HCT116 (cell line): ENCODE measurements at regions not wholly inside any gene's neighbourhood (a gene's known extent, or its start where the extent isn't known, plus 50 kb on each side); places are given as distances from the start of the nearest gene placed in this dataset.

Experiments used
- ATAC-seq: fragments of 200-7000 bp; cut with Tn5 transposase; 2 replicates; pipeline ENCODE4 v1.9.1; 2020; ENCODE audit warnings: mild to moderate bottlenecking, moderate library complexity
- BruUV-seq: library from RNA; stranded (reverse); fragments of 400-500 nt; replicated peaks from 2 replicates; lab custom pipeline; 2021; lab: Mats Ljungman, UMichigan
- CTCF ChIA-PET: fragments of 300-600 bp; sonication (Branson Sonifier 250); formaldehyde crosslinking; loops from one replicate; lab custom pipeline; 2021; ENCODE audit warnings: antibody characterized with exemption; lab: Charles Lee
- POLR2A ChIA-PET: fragments of 300-600, 350-600 bp; sonication (Branson Sonifier 250); formaldehyde crosslinking; loops from one replicate; lab custom pipeline; 2021; ENCODE audit warnings: antibody characterized with exemption; lab: Charles Lee
- RAD21 ChIA-PET, 2 experiments: fragments of 300-600 bp; sonication (Branson Sonifier 250); formaldehyde crosslinking; loops; one replicate each; lab custom pipeline; 2023; ENCODE audit warnings: low total read pairs in 2 of 2; ENCODE audit not compliant: uncharacterized antibody in 2 of 2, unreplicated experiment in 2 of 2, low non-redundant PET in 1 of 2; lab: Charles Lee
- DNase-seq: peaks from one replicate; pipeline ENCODE4 v3.0.0-alpha.2; 2010; ENCODE audit warnings: low read depth, low spot score
- H2AFZ ChIP-seq: fragments of 200-600 bp; shearing (Covaris generic), sonication (generic); 2 replicates; pipeline ENCODE4 v1.6.1; 2017; ENCODE audit warnings: low read depth, mixed run types, mixed read lengths, antibody characterized with exemption, low read length; ENCODE audit not compliant: poor library complexity, severe bottlenecking
- H3K27ac ChIP-seq: 2 replicates; pipeline ENCODE4 v1.5.1; 2012; ENCODE audit warnings: low read depth, low read length
- H3K27me3 ChIP-seq: fragments of 200-600 bp; sonication (generic); 2 replicates; pipeline ENCODE4 v1.6.1; 2016; ENCODE audit warnings: mixed run types, low read length, mixed read lengths; ENCODE audit not compliant: insufficient read depth
- H3K36me3 ChIP-seq, 2 experiments: fragments of 200-500 bp in 1 of 2; fragments of 200-600 bp in 1 of 2; sonication (Bioruptor generic) in 1 of 2; sonication (generic) in 1 of 2; 2 replicates each; pipeline versions ENCODE4 v1.5.1 to v1.6.1; 2014 to 2016; ENCODE audit warnings: low read length in 2 of 2, inconsistent platforms in 1 of 2, mixed read lengths in 1 of 2, mixed run types in 1 of 2; ENCODE audit not compliant: insufficient read depth in 2 of 2, control insufficient read depth in 1 of 2
- H3K4me1 ChIP-seq, 2 experiments: fragments of 200-600 bp in 1 of 2; sonication (generic) in 1 of 2; 2 replicates each; pipeline versions ENCODE4 v1.5.1 to v1.6.1; 2012 to 2017; ENCODE audit warnings: low read length in 2 of 2, inconsistent platforms in 1 of 2, mild to moderate bottlenecking in 1 of 2, mixed read lengths in 1 of 2, mixed run types in 1 of 2, moderate library complexity in 1 of 2; ENCODE audit not compliant: insufficient read depth in 2 of 2, control insufficient read depth in 1 of 2
- H3K4me2 ChIP-seq: fragments of 200-600 bp; sonication (generic); 2 replicates; pipeline ENCODE4 v1.6.1; 2017; ENCODE audit warnings: mixed run types, low read length, mixed read lengths
- H3K4me3 ChIP-seq, 2 experiments: fragments of 200-600 bp in 1 of 2; sonication (generic) in 1 of 2; replicated peaks in 1 of 2; 2 replicates each; pipeline ENCODE4 v1.5.1; 2011 to 2016; ENCODE audit warnings: low read length in 2 of 2, control low read depth in 1 of 2, low read depth in 1 of 2, mild to moderate bottlenecking in 1 of 2, mixed read lengths in 1 of 2, mixed run types in 1 of 2
- H3K79me2 ChIP-seq: fragments of 200-600 bp; sonication (generic); 2 replicates; pipeline ENCODE4 v1.6.1; 2017; ENCODE audit warnings: mild to moderate bottlenecking, mixed run types, low read length, moderate library complexity, mixed read lengths; ENCODE audit not compliant: insufficient read depth
- H3K9ac ChIP-seq: fragments of 200-600 bp; sonication (generic); 2 replicates; pipeline ENCODE4 v1.6.1; 2016; ENCODE audit warnings: low read length, mixed read lengths
- H3K9me2 ChIP-seq: fragments of 200-600 bp; sonication (generic), shearing (Covaris generic); 2 replicates; pipeline ENCODE4 v1.6.1; 2017; ENCODE audit warnings: mixed run types, mild to moderate bottlenecking, moderate library complexity; ENCODE audit not compliant: insufficient read depth
- H3K9me3 ChIP-seq, 2 experiments: fragments of 200-500 bp in 1 of 2; fragments of 200-600 bp in 1 of 2; sonication (Bioruptor generic) in 1 of 2; sonication (generic) in 1 of 2; 2 replicates each; pipeline ENCODE4 v1.6.1; 2014 to 2017; ENCODE audit warnings: low read length in 2 of 2, mixed read lengths in 2 of 2, inconsistent platforms in 1 of 2, low read depth in 1 of 2, mild to moderate bottlenecking in 1 of 2, mixed run types in 1 of 2, moderate library complexity in 1 of 2; ENCODE audit not compliant: control insufficient read depth in 1 of 2, insufficient read depth in 1 of 2
- H4K20me1 ChIP-seq: fragments of 200-600 bp; sonication (generic), shearing (Covaris generic); 2 replicates; pipeline ENCODE4 v1.6.1; 2017; ENCODE audit warnings: mixed run types, mild to moderate bottlenecking, moderate library complexity; ENCODE audit not compliant: insufficient read depth
- CBX3 ChIP-seq: IDR thresholded peaks from 2 replicates; pipeline ENCODE4 v1.6.1; 2012; ENCODE audit warnings: low read depth
- CEBPB ChIP-seq: IDR thresholded peaks from 2 replicates; pipeline ENCODE4 v1.6.1; 2012; ENCODE audit warnings: low read depth
- EZH2 ChIP-seq: fragments of 200-600 bp; sonication (generic); IDR thresholded peaks from 2 replicates; pipeline ENCODE4 v1.6.1; 2017; ENCODE audit warnings: antibody characterized with exemption, mixed run types
- EZH2phosphoT487 ChIP-seq: fragments of 200-600 bp; IDR thresholded peaks from 2 replicates; pipeline ENCODE4 v1.6.1; 2018; ENCODE audit warnings: antibody characterized with exemption, borderline replicate concordance
- POLR2A ChIP-seq: IDR thresholded peaks from 2 replicates; pipeline ENCODE4 v1.7.0; 2011; ENCODE audit warnings: borderline replicate concordance; ENCODE audit not compliant: insufficient read depth, insufficient read length; ENCODE audit errors: extremely low read depth
- POLR2AphosphoS5 ChIP-seq: IDR thresholded peaks from 2 replicates; pipeline ENCODE4 v1.6.1; 2011; ENCODE audit warnings: mild to moderate bottlenecking, low read depth, low read length, moderate library complexity
- RAD21 ChIP-seq: IDR thresholded peaks from 2 replicates; pipeline ENCODE4 v1.6.1; 2012; ENCODE audit warnings: low read depth, mild to moderate bottlenecking
- SIN3A ChIP-seq: IDR thresholded peaks from 2 replicates; pipeline ENCODE4 v1.6.1; 2012; ENCODE audit warnings: low read depth
- SRF ChIP-seq: IDR thresholded peaks from 2 replicates; pipeline ENCODE4 v1.6.1; 2012; ENCODE audit warnings: low read depth
- YY1 ChIP-seq: IDR thresholded peaks from 2 replicates; pipeline ENCODE4 v1.6.1; 2011; ENCODE audit warnings: low read length, low read depth, moderate library complexity, mild to moderate bottlenecking; ENCODE audit not compliant: insufficient replicate concordance; ENCODE audit errors: extremely low read depth
- ZFX ChIP-seq: fragments of 450-650 bp; IDR thresholded peaks from 2 replicates; pipeline ENCODE4 v1.6.1; 2017
- intact Hi-C: fragments of 100-400 bp; cut with micrococcal nuclease; formaldehyde crosslinking; loops from 2 replicates; pipeline ENCODE4 v1.10.0; 2022
- TF ChIP-seq, protein P1 (sequence below): IDR thresholded peaks from 2 replicates; pipeline ENCODE4 v1.6.1; 2012
- TF ChIP-seq, protein P2 (sequence below): IDR thresholded peaks from 2 replicates; pipeline ENCODE4 v1.6.1; 2012; ENCODE audit warnings: low read depth
- TF ChIP-seq, protein P3 (sequence below): IDR thresholded peaks from 2 replicates; pipeline ENCODE4 v1.6.1; 2011; ENCODE audit warnings: mild to moderate bottlenecking, low read length, moderate library complexity; ENCODE audit not compliant: insufficient replicate concordance; ENCODE audit errors: extremely low read depth
- TF ChIP-seq, protein P4 (sequence below), 3 experiments: fragments of 200-600 bp in 1 of 3; sonication (generic) in 1 of 3; IDR thresholded peaks in 2 of 3; conservative IDR thresholded peaks in 1 of 3; 2 replicates each; pipeline ENCODE4 v1.5.1; 2012 to 2017; ENCODE audit warnings: low read depth in 2 of 3, low read length in 2 of 3, antibody characterized with exemption in 1 of 3, borderline replicate concordance in 1 of 3, control low read depth in 1 of 3, mild to moderate bottlenecking in 1 of 3, mixed read lengths in 1 of 3, mixed run types in 1 of 3, moderate library complexity in 1 of 3; ENCODE audit not compliant: insufficient read depth in 1 of 3
- TF ChIP-seq, protein P5 (sequence below): IDR thresholded peaks from 2 replicates; pipeline ENCODE4 v1.6.1; 2012

DNA sequence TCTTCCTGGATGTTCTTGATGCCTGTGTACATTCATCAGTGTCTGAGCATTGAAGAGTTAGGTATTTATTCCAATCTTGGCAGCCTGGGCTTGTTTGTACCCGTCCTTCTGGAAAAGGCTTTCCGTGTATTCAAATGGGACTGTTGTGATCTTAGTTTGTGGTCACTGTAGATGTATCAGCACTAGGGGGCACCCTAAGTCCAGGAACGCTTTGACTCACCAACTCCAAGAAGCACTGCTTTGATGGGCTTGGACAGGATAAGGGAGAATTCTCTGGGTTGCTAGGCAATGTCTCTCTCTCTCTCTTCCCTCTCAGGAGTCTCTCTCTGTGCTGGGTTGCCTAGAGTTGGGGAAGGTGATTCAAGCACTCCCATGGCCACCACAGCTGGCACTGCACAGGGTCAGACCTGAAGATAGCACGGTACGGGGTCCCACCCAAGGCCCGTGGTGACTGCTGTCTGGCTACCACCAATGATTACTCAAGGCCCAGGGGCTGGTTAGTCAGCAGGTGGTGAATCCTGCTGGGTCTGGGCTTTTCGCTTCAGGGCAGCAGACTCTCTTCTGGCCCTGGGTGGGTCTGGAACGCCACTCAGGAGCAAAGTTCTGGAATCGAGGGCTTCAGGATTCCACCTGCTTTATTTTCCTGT is 211.1 kb upstream of the RGS6 start:
- intact Hi-C loops = loop anchor here (1.0 to 5.0 kb wide), 5 partner anchors 32 to 699 kb away; no protein-coding TSS in a partner anchor
- Histone ChIP-seq H3K36me3 (no peaks in the 10 kb centered on the region), H3K4me2 (no peak overlapping the region), H3K4me3 (no peak overlapping the region), H3K9me2 (no peaks in the 10 kb centered on the region), H3K79me2 (no peaks in the 10 kb centered on the region), H3K9ac (no peak overlapping the region), H4K20me1 (no peaks in the 10 kb centered on the region), H3K9me3 (no peaks in the 10 kb centered on the region), H3K27ac (no peak overlapping the region), H3K4me1 (no peaks in the 10 kb centered on the region), H3K27me3 (no peaks in the 10 kb centered on the region), H2AFZ (no peak overlapping the region)
- peak; percentile 94 for ATAC-seq
- BruUV-seq = no TSS peak
- ChIA-PET RAD21 (no interaction called here), POLR2A (no interaction called here), CTCF (interaction anchor here (0.6 to 2.4 kb wide), 5 partner anchors 9 to 699 kb away, joined by 3 to 9 read pairs (median 7); no protein-coding TSS in a partner anchor)
- TF ChIP-seq RAD21 = peak; percentile 81
- no peak for TF ChIP-seq CBX3
- no peak for TF ChIP-seq EZH2phosphoT487
- TF ChIP-seq POLR2A = no peak
- no peak for TF ChIP-seq SRF
- TF ChIP-seq, protein P1, sequence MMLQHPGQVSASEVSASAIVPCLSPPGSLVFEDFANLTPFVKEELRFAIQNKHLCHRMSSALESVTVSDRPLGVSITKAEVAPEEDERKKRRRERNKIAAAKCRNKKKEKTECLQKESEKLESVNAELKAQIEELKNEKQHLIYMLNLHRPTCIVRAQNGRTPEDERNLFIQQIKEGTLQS = no peak
- TF ChIP-seq, protein P2, sequence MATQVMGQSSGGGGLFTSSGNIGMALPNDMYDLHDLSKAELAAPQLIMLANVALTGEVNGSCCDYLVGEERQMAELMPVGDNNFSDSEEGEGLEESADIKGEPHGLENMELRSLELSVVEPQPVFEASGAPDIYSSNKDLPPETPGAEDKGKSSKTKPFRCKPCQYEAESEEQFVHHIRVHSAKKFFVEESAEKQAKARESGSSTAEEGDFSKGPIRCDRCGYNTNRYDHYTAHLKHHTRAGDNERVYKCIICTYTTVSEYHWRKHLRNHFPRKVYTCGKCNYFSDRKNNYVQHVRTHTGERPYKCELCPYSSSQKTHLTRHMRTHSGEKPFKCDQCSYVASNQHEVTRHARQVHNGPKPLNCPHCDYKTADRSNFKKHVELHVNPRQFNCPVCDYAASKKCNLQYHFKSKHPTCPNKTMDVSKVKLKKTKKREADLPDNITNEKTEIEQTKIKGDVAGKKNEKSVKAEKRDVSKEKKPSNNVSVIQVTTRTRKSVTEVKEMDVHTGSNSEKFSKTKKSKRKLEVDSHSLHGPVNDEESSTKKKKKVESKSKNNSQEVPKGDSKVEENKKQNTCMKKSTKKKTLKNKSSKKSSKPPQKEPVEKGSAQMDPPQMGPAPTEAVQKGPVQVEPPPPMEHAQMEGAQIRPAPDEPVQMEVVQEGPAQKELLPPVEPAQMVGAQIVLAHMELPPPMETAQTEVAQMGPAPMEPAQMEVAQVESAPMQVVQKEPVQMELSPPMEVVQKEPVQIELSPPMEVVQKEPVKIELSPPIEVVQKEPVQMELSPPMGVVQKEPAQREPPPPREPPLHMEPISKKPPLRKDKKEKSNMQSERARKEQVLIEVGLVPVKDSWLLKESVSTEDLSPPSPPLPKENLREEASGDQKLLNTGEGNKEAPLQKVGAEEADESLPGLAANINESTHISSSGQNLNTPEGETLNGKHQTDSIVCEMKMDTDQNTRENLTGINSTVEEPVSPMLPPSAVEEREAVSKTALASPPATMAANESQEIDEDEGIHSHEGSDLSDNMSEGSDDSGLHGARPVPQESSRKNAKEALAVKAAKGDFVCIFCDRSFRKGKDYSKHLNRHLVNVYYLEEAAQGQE = no peak
- no peak for TF ChIP-seq YY1
- no peak for TF ChIP-seq POLR2AphosphoS5
- TF ChIP-seq, protein P3, sequence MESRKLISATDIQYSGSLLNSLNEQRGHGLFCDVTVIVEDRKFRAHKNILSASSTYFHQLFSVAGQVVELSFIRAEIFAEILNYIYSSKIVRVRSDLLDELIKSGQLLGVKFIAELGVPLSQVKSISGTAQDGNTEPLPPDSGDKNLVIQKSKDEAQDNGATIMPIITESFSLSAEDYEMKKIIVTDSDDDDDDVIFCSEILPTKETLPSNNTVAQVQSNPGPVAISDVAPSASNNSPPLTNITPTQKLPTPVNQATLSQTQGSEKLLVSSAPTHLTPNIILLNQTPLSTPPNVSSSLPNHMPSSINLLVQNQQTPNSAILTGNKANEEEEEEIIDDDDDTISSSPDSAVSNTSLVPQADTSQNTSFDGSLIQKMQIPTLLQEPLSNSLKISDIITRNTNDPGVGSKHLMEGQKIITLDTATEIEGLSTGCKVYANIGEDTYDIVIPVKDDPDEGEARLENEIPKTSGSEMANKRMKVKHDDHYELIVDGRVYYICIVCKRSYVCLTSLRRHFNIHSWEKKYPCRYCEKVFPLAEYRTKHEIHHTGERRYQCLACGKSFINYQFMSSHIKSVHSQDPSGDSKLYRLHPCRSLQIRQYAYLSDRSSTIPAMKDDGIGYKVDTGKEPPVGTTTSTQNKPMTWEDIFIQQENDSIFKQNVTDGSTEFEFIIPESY = no peak
- TF ChIP-seq, protein P4, sequence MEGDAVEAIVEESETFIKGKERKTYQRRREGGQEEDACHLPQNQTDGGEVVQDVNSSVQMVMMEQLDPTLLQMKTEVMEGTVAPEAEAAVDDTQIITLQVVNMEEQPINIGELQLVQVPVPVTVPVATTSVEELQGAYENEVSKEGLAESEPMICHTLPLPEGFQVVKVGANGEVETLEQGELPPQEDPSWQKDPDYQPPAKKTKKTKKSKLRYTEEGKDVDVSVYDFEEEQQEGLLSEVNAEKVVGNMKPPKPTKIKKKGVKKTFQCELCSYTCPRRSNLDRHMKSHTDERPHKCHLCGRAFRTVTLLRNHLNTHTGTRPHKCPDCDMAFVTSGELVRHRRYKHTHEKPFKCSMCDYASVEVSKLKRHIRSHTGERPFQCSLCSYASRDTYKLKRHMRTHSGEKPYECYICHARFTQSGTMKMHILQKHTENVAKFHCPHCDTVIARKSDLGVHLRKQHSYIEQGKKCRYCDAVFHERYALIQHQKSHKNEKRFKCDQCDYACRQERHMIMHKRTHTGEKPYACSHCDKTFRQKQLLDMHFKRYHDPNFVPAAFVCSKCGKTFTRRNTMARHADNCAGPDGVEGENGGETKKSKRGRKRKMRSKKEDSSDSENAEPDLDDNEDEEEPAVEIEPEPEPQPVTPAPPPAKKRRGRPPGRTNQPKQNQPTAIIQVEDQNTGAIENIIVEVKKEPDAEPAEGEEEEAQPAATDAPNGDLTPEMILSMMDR (IDR thresholded peaks at IDR 0.05 in 2 of 3, conservative IDR thresholded peaks at IDR 0.05 in 1 of 3; ENCODE audit: borderline replicate concordance in 1 of 3, insufficient read depth in 1 of 3, low read depth in 2 of 3, low read length in 2 of 3) = peak; percentile 48 to 80 (median 79); a peak in 5 of 6 replicates
- TF ChIP-seq CEBPB = no peak
- no peak for TF ChIP-seq ZFX
- TF ChIP-seq EZH2 = no peak
- TF ChIP-seq, protein P5, sequence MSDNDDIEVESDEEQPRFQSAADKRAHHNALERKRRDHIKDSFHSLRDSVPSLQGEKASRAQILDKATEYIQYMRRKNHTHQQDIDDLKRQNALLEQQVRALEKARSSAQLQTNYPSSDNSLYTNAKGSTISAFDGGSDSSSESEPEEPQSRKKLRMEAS = no peak
- TF ChIP-seq SIN3A = no peak
- DNase-seq = peak; percentile 57
